SK-N-SH (cell line): ENCODE measurements at regions not wholly inside any gene's neighbourhood (a gene's known extent, or its start where the extent isn't known, plus 50 kb on each side); places are given as distances from the start of the nearest gene placed in this dataset.

Source experiments
- CTCF ChIA-PET: fragments of 300-600, 350-600 bp; formaldehyde crosslinking; extraction: SDS; loops from one replicate; lab custom pipeline; 2021; lab: Yijun Ruan, JAX
- POLR2A ChIA-PET: fragments of 350-600 bp; sonication (Branson Sonifier 250); formaldehyde crosslinking; extraction: SDS; loops from one replicate; lab custom pipeline; 2020; ENCODE audit warnings: antibody characterized with exemption, inconsistent platforms; lab: Yijun Ruan, JAX
- DNase-seq: peaks from one replicate; pipeline ENCODE4 v3.0.0; 2012
- H2AFZ ChIP-seq: fragments of 200-600 bp; sonication (generic); 2 replicates; pipeline ENCODE4 v1.8.1; 2016; ENCODE audit warnings: antibody characterized with exemption, mild to moderate bottlenecking, low read depth
- H3F3A ChIP-seq: fragments of 200-600 bp; sonication (generic); replicated peaks from 2 replicates; pipeline ENCODE3; 2016; ENCODE audit warnings: antibody characterized with exemption, mild to moderate bottlenecking; ENCODE audit not compliant: insufficient read depth
- H3K27ac ChIP-seq, 2 experiments: fragments of 200-500 bp in 1 of 2; fragments of 200-600 bp in 1 of 2; sonication (Bioruptor generic) in 1 of 2; sonication (generic), shearing (Covaris generic) in 1 of 2; 2 replicates each; pipeline versions ENCODE4 v1.5.1 to v1.6.1; 2014 to 2016; ENCODE audit warnings: low read depth in 2 of 2, inconsistent platforms in 1 of 2, low read length in 1 of 2, mild to moderate bottlenecking in 1 of 2, mixed read lengths in 1 of 2
- H3K27me3 ChIP-seq: fragments of 200-600 bp; sonication (generic), shearing (Covaris generic); 2 replicates; pipeline ENCODE4 v1.6.1; 2016; ENCODE audit warnings: mixed run types; ENCODE audit not compliant: insufficient read depth
- H3K36me3 ChIP-seq, 2 experiments: fragments of 200-500 bp in 1 of 2; fragments of 200-600 bp in 1 of 2; sonication (Bioruptor generic) in 1 of 2; sonication (generic) in 1 of 2; replicated peaks in 1 of 2; 2 replicates each; pipeline versions ENCODE3 to v1.5.1; 2014 to 2016; ENCODE audit warnings: low read length in 1 of 2, mild to moderate bottlenecking in 1 of 2; ENCODE audit not compliant: insufficient read depth in 2 of 2, control insufficient read depth in 1 of 2
- H3K4me1 ChIP-seq, 2 experiments: fragments of 200-500 bp in 1 of 2; fragments of 200-600 bp in 1 of 2; sonication (Bioruptor generic) in 1 of 2; sonication (generic), shearing (Covaris generic) in 1 of 2; 2 replicates each; pipeline versions ENCODE4 v1.5.1 to v1.6.1; 2014 to 2016; ENCODE audit warnings: low read depth in 1 of 2, low read length in 1 of 2, mixed run types in 1 of 2; ENCODE audit not compliant: insufficient read depth in 2 of 2, control insufficient read depth in 1 of 2
- H3K4me2 ChIP-seq: fragments of 200-600 bp; sonication (generic), shearing (Covaris generic); 2 replicates; pipeline ENCODE4 v1.6.1; 2017; ENCODE audit warnings: mixed run types
- H3K4me3 ChIP-seq, 2 experiments: fragments of 200-500 bp in 1 of 2; fragments of 200-600 bp in 1 of 2; sonication (Bioruptor generic) in 1 of 2; sonication (generic), shearing (Covaris generic) in 1 of 2; 2 replicates each; pipeline versions ENCODE4 v1.5.1 to v1.8.1; 2014 to 2016; ENCODE audit warnings: low read depth in 2 of 2, inconsistent platforms in 1 of 2, low read length in 1 of 2, mild to moderate bottlenecking in 1 of 2, mixed read lengths in 1 of 2, moderate library complexity in 1 of 2
- H3K79me2 ChIP-seq: fragments of 200-600 bp; sonication (generic); 2 replicates; pipeline ENCODE4 v1.8.1; 2017; ENCODE audit warnings: mild to moderate bottlenecking; ENCODE audit not compliant: insufficient read depth
- H3K9ac ChIP-seq: fragments of 200-600 bp; sonication (generic); 2 replicates; pipeline ENCODE4 v1.6.1; 2017; ENCODE audit warnings: mixed run types
- H3K9me2 ChIP-seq: fragments of 200-600 bp; sonication (generic); 2 replicates; pipeline ENCODE4 v1.6.1; 2017; ENCODE audit warnings: mixed run types
- H3K9me3 ChIP-seq: fragments of 200-600 bp; sonication (generic); 2 replicates; pipeline ENCODE4 v1.6.1; 2017; ENCODE audit warnings: mixed run types, mild to moderate bottlenecking, moderate library complexity
- H4K20me1 ChIP-seq: fragments of 200-600 bp; sonication (generic); 2 replicates; pipeline ENCODE4 v1.6.1; 2017; ENCODE audit warnings: mild to moderate bottlenecking, mixed run types; ENCODE audit not compliant: insufficient read depth
- CHD2 ChIP-seq: fragments of 150-350 bp; IDR thresholded peaks from 2 replicates; pipeline ENCODE4 v1.6.1; 2018; ENCODE audit warnings: low read length; ENCODE audit not compliant: partially characterized antibody
- EP300 ChIP-seq, 2 experiments: IDR thresholded peaks; 2 replicates each; pipeline versions ENCODE4 v1.4.0 to v1.6.1; 2012; ENCODE audit warnings: borderline replicate concordance in 1 of 2, low read depth in 1 of 2, low read length in 1 of 2
- EZH2phosphoT487 ChIP-seq: fragments of 200-600 bp; sonication (generic); IDR thresholded peaks from 2 replicates; pipeline ENCODE4 v1.6.1; 2017; ENCODE audit warnings: low read depth, mixed run types, mild to moderate bottlenecking, antibody characterized with exemption, moderate library complexity, borderline replicate concordance
- FOSL2 ChIP-seq: IDR thresholded peaks from 2 replicates; pipeline ENCODE4 v1.4.0; 2012; ENCODE audit warnings: low read depth, mild to moderate bottlenecking, moderate library complexity, borderline replicate concordance
- FOXM1 ChIP-seq: IDR thresholded peaks from 2 replicates; pipeline ENCODE4 v1.4.0; 2012; ENCODE audit warnings: low read depth, mild to moderate bottlenecking
- GABPA ChIP-seq: IDR thresholded peaks from 2 replicates; pipeline ENCODE4 v1.4.0; 2012; ENCODE audit warnings: low read depth, mild to moderate bottlenecking
- GATA2 ChIP-seq: sonication (generic); formaldehyde crosslinking; IDR thresholded peaks from 2 replicates; pipeline ENCODE4 v1.5.0; 2020; ENCODE audit warnings: mild to moderate bottlenecking, missing genetic modification reagents
- JUND ChIP-seq: IDR thresholded peaks from 2 replicates; pipeline ENCODE4 v1.4.0; 2012
- MAX ChIP-seq: IDR thresholded peaks from 2 replicates; pipeline ENCODE4 v1.4.0; 2012; ENCODE audit warnings: low read depth
- MEF2A ChIP-seq: IDR thresholded peaks from 2 replicates; pipeline ENCODE4 v1.4.0; 2012; ENCODE audit warnings: low read depth, borderline replicate concordance
- NFIC ChIP-seq: IDR thresholded peaks from 2 replicates; pipeline ENCODE4 v1.4.0; 2012; ENCODE audit warnings: borderline replicate concordance
- POLR2AphosphoS5 ChIP-seq: IDR thresholded peaks from 2 replicates; pipeline ENCODE4 v1.6.1; 2012; ENCODE audit warnings: low read depth, low read length
- RAD21 ChIP-seq: IDR thresholded peaks from 2 replicates; pipeline ENCODE4 v1.6.1; 2012; ENCODE audit warnings: mild to moderate bottlenecking, low read length
- RCOR1 ChIP-seq: fragments of 150-350 bp; IDR thresholded peaks from 2 replicates; pipeline ENCODE4 v1.6.1; 2017; ENCODE audit warnings: antibody characterized with exemption, low read length
- RXRA ChIP-seq: IDR thresholded peaks from 2 replicates; pipeline ENCODE4 v1.4.0; 2012; ENCODE audit warnings: low read depth, mild to moderate bottlenecking, borderline replicate concordance
- SMC3 ChIP-seq: IDR thresholded peaks from 2 replicates; pipeline ENCODE4 v1.6.1; 2012; ENCODE audit warnings: low read depth, low read length, improper control_type of control experiment
- TAF1 ChIP-seq: IDR thresholded peaks from 2 replicates; pipeline ENCODE4 v1.6.1; 2012; ENCODE audit warnings: low read depth, mild to moderate bottlenecking, low read length, moderate library complexity, borderline replicate concordance
- TCF12 ChIP-seq: IDR thresholded peaks from 2 replicates; pipeline ENCODE4 v1.4.0; 2012
- TEAD4 ChIP-seq: IDR thresholded peaks from 2 replicates; pipeline ENCODE4 v1.4.0; 2012; ENCODE audit warnings: mild to moderate bottlenecking, borderline replicate concordance; ENCODE audit not compliant: insufficient read depth
- USF1 ChIP-seq: IDR thresholded peaks from 2 replicates; pipeline ENCODE4 v1.4.0; 2012; ENCODE audit warnings: low read depth, borderline replicate concordance
- YY1 ChIP-seq: IDR thresholded peaks from 2 replicates; pipeline ENCODE4 v1.4.0; 2012; ENCODE audit warnings: low read depth, mild to moderate bottlenecking
- WGBS: methylation state at CpG from one replicate; pipeline ENCODE4 v1.1.6; 2017; ENCODE audit warnings: low lambda C conversion rate; 5-methylcytosine and 5-hydroxymethylcytosine counted together
- TF ChIP-seq, protein P1 (sequence below): IDR thresholded peaks from 2 replicates; pipeline ENCODE4 v1.6.1; 2012; ENCODE audit warnings: mild to moderate bottlenecking, low read depth, low read length, moderate library complexity
- TF ChIP-seq, protein P2 (sequence below): fragments of 150-350 bp; IDR thresholded peaks from 2 replicates; pipeline ENCODE4 v1.6.1; 2016; ENCODE audit warnings: mild to moderate bottlenecking, low read depth, low read length

DNA sequence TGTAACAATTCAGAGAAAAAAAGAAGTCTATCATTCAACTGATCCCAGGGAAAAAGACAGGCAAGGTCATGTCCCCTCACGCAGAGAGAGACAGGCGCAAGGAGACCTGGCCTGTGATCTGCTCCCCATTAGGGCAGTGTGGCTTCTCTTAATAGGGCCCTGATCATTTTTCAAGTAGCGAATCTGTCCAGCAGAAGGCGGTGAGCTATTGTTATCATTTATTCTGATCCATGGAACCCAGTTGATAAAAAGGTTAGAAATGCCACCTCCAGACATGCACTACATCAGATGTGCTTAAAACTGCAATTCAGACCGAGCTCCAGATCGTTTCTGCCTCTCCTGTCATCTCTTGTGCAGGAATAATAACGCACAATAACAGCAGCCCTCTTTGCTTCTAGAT is 1025.6 kb upstream of the PIK3C3 start:
- Histone ChIP-seq H3K9me2 (no peaks in the 10 kb centered on the region), H3K79me2 (no peaks in the 10 kb centered on the region), H3K4me1 (peaks cover 5 to 11% of the 10 kb centered on the region in 2 experiments; a peak in 3 of 4 replicates), H3K36me3 (no peaks in the 10 kb centered on the region), H3K27ac (peak overlapping the region in 1 of 2 experiments; percentile 58; a peak in 2 of 4 replicates), H2AFZ (no peak overlapping the region), H3K4me3 (no peak overlapping the region), H3K9ac (no peak overlapping the region), H3F3A (no peaks in the 10 kb centered on the region), H4K20me1 (no peaks in the 10 kb centered on the region), H3K27me3 (no peaks in the 10 kb centered on the region), H3K9me3 (no peaks in the 10 kb centered on the region), H3K4me2 (no peak overlapping the region)
- 81% methylated on average over 7 of the region's 7 CpGs for WGBS
- TF ChIP-seq EP300 (IDR thresholded peaks at IDR 0.05; ENCODE audit: borderline replicate concordance in 1 of 2, low read depth in 1 of 2, low read length in 1 of 2) = peak in 1 of 2 experiments; percentile 47; a peak in 1 of 4 replicates
- peak; percentile 64 for TF ChIP-seq GATA2 (CRISPR knock-in tag)
- TF ChIP-seq RAD21 = peak; percentile 20
- no peak for TF ChIP-seq MAX
- peak; percentile 49 for DNase-seq
- POLR2A ChIA-PET = no interaction called here
- CTCF ChIA-PET = interaction anchor here (0.6 to 1.0 kb wide), 2 partner anchors 130 to 1773 kb away, joined by 3 read pairs; no protein-coding TSS in a partner anchor

DNA sequence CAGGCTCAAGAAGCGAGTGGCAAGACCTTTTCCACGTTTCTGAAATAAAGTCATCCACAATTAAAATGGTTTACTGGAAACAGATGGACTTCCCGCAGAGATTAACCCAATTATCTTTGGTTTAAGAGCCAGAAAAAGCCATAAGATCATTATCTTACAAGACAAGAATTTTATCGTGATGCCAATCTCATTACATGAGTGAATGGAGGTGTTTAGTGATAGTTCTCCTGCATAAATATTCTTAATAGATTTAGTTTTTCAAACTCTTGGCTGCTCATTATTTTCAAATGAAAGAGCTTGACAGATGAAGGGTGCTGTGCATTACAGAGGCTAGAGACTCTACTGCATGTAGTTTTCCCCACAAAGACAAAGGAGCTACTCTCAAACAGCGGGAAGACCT is 1028.4 kb upstream of the PIK3C3 start:
- Histone ChIP-seq H3K79me2 (no peaks in the 10 kb centered on the region), H3K4me3 (no peak overlapping the region), H3K9me2 (no peaks in the 10 kb centered on the region), H3K27ac (peak overlapping the region; percentile 26 to 64; a peak in 3 of 4 replicates), H3K4me2 (no peak overlapping the region), H3K4me1 (peaks cover 5 to 11% of the 10 kb centered on the region in 2 experiments; a peak in 3 of 4 replicates), H2AFZ (no peak overlapping the region), H3K9ac (no peak overlapping the region), H3F3A (no peaks in the 10 kb centered on the region), H3K9me3 (no peaks in the 10 kb centered on the region), H3K27me3 (no peaks in the 10 kb centered on the region), H4K20me1 (no peaks in the 10 kb centered on the region), H3K36me3 (no peaks in the 10 kb centered on the region)
- peak; percentile 26 for DNase-seq
- POLR2A ChIA-PET = no interaction called here
- CTCF ChIA-PET = interaction anchor here (1.0 to 1.1 kb wide), 2 partner anchors 11 kb away, joined by 3 to 4 read pairs; no protein-coding TSS in a partner anchor
- WGBS = 13% methylated on average over 5 of the region's 5 CpGs
- TF ChIP-seq GATA2 (CRISPR knock-in tag) = peak; percentile 71
- peak; percentile 36 for TF ChIP-seq CHD2
- TF ChIP-seq TAF1 = no peak
- no peak for TF ChIP-seq USF1
- TF ChIP-seq FOSL2 = peak; percentile 33; the same call in 1 of the 2 replicates
- peak; percentile 87 for TF ChIP-seq JUND
- no peak for TF ChIP-seq EZH2phosphoT487
- no peak for TF ChIP-seq SMC3
- TF ChIP-seq POLR2AphosphoS5 = peak; percentile 74; the same call in 1 of the 2 replicates
- TF ChIP-seq, protein P1, sequence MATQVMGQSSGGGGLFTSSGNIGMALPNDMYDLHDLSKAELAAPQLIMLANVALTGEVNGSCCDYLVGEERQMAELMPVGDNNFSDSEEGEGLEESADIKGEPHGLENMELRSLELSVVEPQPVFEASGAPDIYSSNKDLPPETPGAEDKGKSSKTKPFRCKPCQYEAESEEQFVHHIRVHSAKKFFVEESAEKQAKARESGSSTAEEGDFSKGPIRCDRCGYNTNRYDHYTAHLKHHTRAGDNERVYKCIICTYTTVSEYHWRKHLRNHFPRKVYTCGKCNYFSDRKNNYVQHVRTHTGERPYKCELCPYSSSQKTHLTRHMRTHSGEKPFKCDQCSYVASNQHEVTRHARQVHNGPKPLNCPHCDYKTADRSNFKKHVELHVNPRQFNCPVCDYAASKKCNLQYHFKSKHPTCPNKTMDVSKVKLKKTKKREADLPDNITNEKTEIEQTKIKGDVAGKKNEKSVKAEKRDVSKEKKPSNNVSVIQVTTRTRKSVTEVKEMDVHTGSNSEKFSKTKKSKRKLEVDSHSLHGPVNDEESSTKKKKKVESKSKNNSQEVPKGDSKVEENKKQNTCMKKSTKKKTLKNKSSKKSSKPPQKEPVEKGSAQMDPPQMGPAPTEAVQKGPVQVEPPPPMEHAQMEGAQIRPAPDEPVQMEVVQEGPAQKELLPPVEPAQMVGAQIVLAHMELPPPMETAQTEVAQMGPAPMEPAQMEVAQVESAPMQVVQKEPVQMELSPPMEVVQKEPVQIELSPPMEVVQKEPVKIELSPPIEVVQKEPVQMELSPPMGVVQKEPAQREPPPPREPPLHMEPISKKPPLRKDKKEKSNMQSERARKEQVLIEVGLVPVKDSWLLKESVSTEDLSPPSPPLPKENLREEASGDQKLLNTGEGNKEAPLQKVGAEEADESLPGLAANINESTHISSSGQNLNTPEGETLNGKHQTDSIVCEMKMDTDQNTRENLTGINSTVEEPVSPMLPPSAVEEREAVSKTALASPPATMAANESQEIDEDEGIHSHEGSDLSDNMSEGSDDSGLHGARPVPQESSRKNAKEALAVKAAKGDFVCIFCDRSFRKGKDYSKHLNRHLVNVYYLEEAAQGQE = no peak
- TF ChIP-seq MAX = no peak
- TF ChIP-seq, protein P2, sequence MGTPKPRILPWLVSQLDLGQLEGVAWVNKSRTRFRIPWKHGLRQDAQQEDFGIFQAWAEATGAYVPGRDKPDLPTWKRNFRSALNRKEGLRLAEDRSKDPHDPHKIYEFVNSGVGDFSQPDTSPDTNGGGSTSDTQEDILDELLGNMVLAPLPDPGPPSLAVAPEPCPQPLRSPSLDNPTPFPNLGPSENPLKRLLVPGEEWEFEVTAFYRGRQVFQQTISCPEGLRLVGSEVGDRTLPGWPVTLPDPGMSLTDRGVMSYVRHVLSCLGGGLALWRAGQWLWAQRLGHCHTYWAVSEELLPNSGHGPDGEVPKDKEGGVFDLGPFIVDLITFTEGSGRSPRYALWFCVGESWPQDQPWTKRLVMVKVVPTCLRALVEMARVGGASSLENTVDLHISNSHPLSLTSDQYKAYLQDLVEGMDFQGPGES = no peak
- peak; percentile 98 for TF ChIP-seq TEAD4
- peak; percentile 86 for TF ChIP-seq NFIC
- TF ChIP-seq MEF2A = peak; percentile 61; the same call in 1 of the 2 replicates
- TF ChIP-seq GABPA = no peak
- TF ChIP-seq RXRA = 0 out of 2 replicates have a peak, but pooled peaks have one; percentile 35
- TF ChIP-seq FOXM1 = peak; percentile 95
- TF ChIP-seq RCOR1 = peak; percentile 93
- TF ChIP-seq TCF12 = peak; percentile 95
- no peak for TF ChIP-seq YY1
